ENCODE measurements at regions not wholly inside any gene's neighbourhood (a gene's known extent, or its start where the extent isn't known, plus 50 kb on each side); places are given as distances from the start of the nearest gene placed in this dataset.
"Not testable (repeated sequence)": the region's sequence is repeated elsewhere in the genome, so short reads cannot be mapped to it uniquely, and the experiment has no call there.

- not testable (repeated sequence) for H3K27ac ChIP-seq (ENCODE audit: insufficient read depth, low read length, poor library complexity, severe bottlenecking); H3K4me1 Mint-ChIP-seq; H3K27ac Mint-ChIP-seq; ATAC-seq (ENCODE audit: low read depth in 2 of 2); H3K4me1 ChIP-seq (ENCODE audit: control insufficient read depth, insufficient read depth, low read length, poor library complexity, severe bottlenecking); H3K36me3 ChIP-seq (ENCODE audit: control insufficient read depth, insufficient read depth, low read length); H3K9me3 Mint-ChIP-seq; H3K36me3 Mint-ChIP-seq; H3K27me3 Mint-ChIP-seq; H3K4me3 Mint-ChIP-seq; H3K4me3 ChIP-seq (ENCODE audit: low read depth, low read length); H3K27me3 ChIP-seq (ENCODE audit: control insufficient read depth, insufficient read depth, low read length); H3K9me3 ChIP-seq (ENCODE audit: control insufficient read depth in 2 of 2, low read length in 2 of 2)
- peak in 1 of 3 donors; percentile 6 for DNase-seq
Observed at GRCh38 chr1:144076646-144077045, 104.9 kb upstream of the FAM72C start.

GRCh38 chr1:144070394-144071053 is 98.7 kb upstream of the FAM72C start:
- not testable (repeated sequence) for ATAC-seq (ENCODE audit: low read depth in 2 of 2); H3K27me3 Mint-ChIP-seq; H3K4me1 ChIP-seq (ENCODE audit: control insufficient read depth, insufficient read depth, low read length, poor library complexity, severe bottlenecking); H3K4me3 ChIP-seq (ENCODE audit: low read depth, low read length); H3K27me3 ChIP-seq (ENCODE audit: control insufficient read depth, insufficient read depth, low read length); H3K27ac Mint-ChIP-seq; H3K36me3 ChIP-seq (ENCODE audit: control insufficient read depth, insufficient read depth, low read length); H3K4me1 Mint-ChIP-seq; H3K36me3 Mint-ChIP-seq; DNase-seq; H3K27ac ChIP-seq (ENCODE audit: insufficient read depth, low read length, poor library complexity, severe bottlenecking); H3K9me3 ChIP-seq (ENCODE audit: control insufficient read depth in 2 of 2, low read length in 2 of 2); H3K9me3 Mint-ChIP-seq; H3K4me3 Mint-ChIP-seq

- not testable (repeated sequence) for H3K27me3 ChIP-seq (ENCODE audit: control insufficient read depth, insufficient read depth, low read length); H3K27ac Mint-ChIP-seq; H3K4me1 ChIP-seq (ENCODE audit: control insufficient read depth, insufficient read depth, low read length, poor library complexity, severe bottlenecking); H3K36me3 ChIP-seq (ENCODE audit: control insufficient read depth, insufficient read depth, low read length); H3K4me3 ChIP-seq (ENCODE audit: low read depth, low read length); H3K9me3 Mint-ChIP-seq; H3K36me3 Mint-ChIP-seq; H3K9me3 ChIP-seq (ENCODE audit: control insufficient read depth in 2 of 2, low read length in 2 of 2); H3K4me1 Mint-ChIP-seq; H3K27ac ChIP-seq (ENCODE audit: insufficient read depth, low read length, poor library complexity, severe bottlenecking); H3K4me3 Mint-ChIP-seq; ATAC-seq (ENCODE audit: low read depth in 2 of 2); DNase-seq; H3K27me3 Mint-ChIP-seq
Observed at GRCh38 chr1:144067042-144067441, 95.3 kb upstream of the FAM72C start.

- not testable (repeated sequence) for ATAC-seq (ENCODE audit: low read depth in 2 of 2); H3K27ac Mint-ChIP-seq; H3K27me3 ChIP-seq (ENCODE audit: control insufficient read depth, insufficient read depth, low read length); H3K36me3 ChIP-seq (ENCODE audit: control insufficient read depth, insufficient read depth, low read length); H3K36me3 Mint-ChIP-seq; H3K4me1 Mint-ChIP-seq; H3K4me3 ChIP-seq (ENCODE audit: low read depth, low read length); H3K9me3 ChIP-seq (ENCODE audit: control insufficient read depth in 2 of 2, low read length in 2 of 2); H3K4me1 ChIP-seq (ENCODE audit: control insufficient read depth, insufficient read depth, low read length, poor library complexity, severe bottlenecking); DNase-seq; H3K27me3 Mint-ChIP-seq; H3K9me3 Mint-ChIP-seq; H3K27ac ChIP-seq (ENCODE audit: insufficient read depth, low read length, poor library complexity, severe bottlenecking); H3K4me3 Mint-ChIP-seq
Observed at GRCh38 chr1:144066071-144066813, 94.5 kb upstream of the FAM72C start.

GRCh38 chr1:144065299-144066060 is 93.7 kb upstream of the FAM72C start:
- not testable (repeated sequence) for H3K4me3 ChIP-seq (ENCODE audit: low read depth, low read length); H3K4me3 Mint-ChIP-seq; H3K27ac ChIP-seq (ENCODE audit: insufficient read depth, low read length, poor library complexity, severe bottlenecking); H3K4me1 Mint-ChIP-seq; H3K27me3 ChIP-seq (ENCODE audit: control insufficient read depth, insufficient read depth, low read length); H3K27ac Mint-ChIP-seq; DNase-seq; H3K9me3 ChIP-seq (ENCODE audit: control insufficient read depth in 2 of 2, low read length in 2 of 2); H3K36me3 Mint-ChIP-seq; H3K36me3 ChIP-seq (ENCODE audit: control insufficient read depth, insufficient read depth, low read length); H3K9me3 Mint-ChIP-seq; H3K4me1 ChIP-seq (ENCODE audit: control insufficient read depth, insufficient read depth, low read length, poor library complexity, severe bottlenecking); ATAC-seq (ENCODE audit: low read depth in 2 of 2); H3K27me3 Mint-ChIP-seq

GRCh38 chr1:144049365-144049764 is 77.6 kb upstream of the FAM72C start:
- H3K27ac ChIP-seq (ENCODE audit: insufficient read depth, low read length, poor library complexity, severe bottlenecking); H3K4me1 ChIP-seq (ENCODE audit: control insufficient read depth, insufficient read depth, low read length, poor library complexity, severe bottlenecking); H3K9me3 Mint-ChIP-seq; H3K27me3 ChIP-seq (ENCODE audit: control insufficient read depth, insufficient read depth, low read length); H3K4me3 Mint-ChIP-seq; H3K27me3 Mint-ChIP-seq; H3K9me3 ChIP-seq (ENCODE audit: control insufficient read depth in 2 of 2, low read length in 2 of 2); DNase-seq; H3K27ac Mint-ChIP-seq; ATAC-seq (ENCODE audit: low read depth in 2 of 2); H3K36me3 Mint-ChIP-seq; H3K36me3 ChIP-seq (ENCODE audit: control insufficient read depth, insufficient read depth, low read length); H3K4me3 ChIP-seq (ENCODE audit: low read depth, low read length); H3K4me1 Mint-ChIP-seq: not testable (repeated sequence)

- DNase-seq; H3K27ac Mint-ChIP-seq; H3K27ac ChIP-seq (ENCODE audit: insufficient read depth, low read length, poor library complexity, severe bottlenecking); H3K4me3 Mint-ChIP-seq; H3K4me3 ChIP-seq (ENCODE audit: low read depth, low read length); H3K4me1 Mint-ChIP-seq; H3K27me3 ChIP-seq (ENCODE audit: control insufficient read depth, insufficient read depth, low read length); ATAC-seq (ENCODE audit: low read depth in 2 of 2); H3K36me3 ChIP-seq (ENCODE audit: control insufficient read depth, insufficient read depth, low read length); H3K9me3 Mint-ChIP-seq; H3K36me3 Mint-ChIP-seq; H3K9me3 ChIP-seq (ENCODE audit: control insufficient read depth in 2 of 2, low read length in 2 of 2); H3K4me1 ChIP-seq (ENCODE audit: control insufficient read depth, insufficient read depth, low read length, poor library complexity, severe bottlenecking); H3K27me3 Mint-ChIP-seq: not testable (repeated sequence)
Observed at GRCh38 chr1:144046645-144047044, 74.9 kb upstream of the FAM72C start.

Measured in CD4-positive, CD25-positive, alpha-beta regulatory T cell (primary cell).